Sigmoid colon (tissue), 6 donors: ENCODE measurements at regions not wholly inside any gene's neighbourhood (a gene's known extent, or its start where the extent isn't known, plus 50 kb on each side); places are given as distances from the start of the nearest gene placed in this dataset.

Experiments
- DNase-seq: peaks from one replicate; pipeline ENCODE4 v3.0.0-alpha.2; 2019
- H3K27ac ChIP-seq, 4 donors: fragments of 200-600 bp; sonication (generic); one replicate each; pipeline ENCODE4 v1.5.1; 2016 to 2019; ENCODE audit warnings: mild to moderate bottlenecking in 1 of 4
- H3K27me3 ChIP-seq, 3 donors: fragments of 200-600 bp; sonication (generic); one replicate each; pipeline ENCODE4 v1.5.1; 2019; ENCODE audit warnings: mild to moderate bottlenecking in 1 of 3
- H3K36me3 ChIP-seq, 4 donors: fragments of 200-600 bp; sonication (generic); one replicate each; pipeline ENCODE4 v1.5.1; 2016 to 2019
- H3K4me1 ChIP-seq, 4 donors: fragments of 200-600 bp; sonication (generic); one replicate each; pipeline ENCODE4 v1.5.1; 2017 to 2019
- H3K4me3 ChIP-seq, 4 donors: fragments of 200-600 bp; sonication (generic); one replicate each; pipeline ENCODE4 v1.5.1; 2017 to 2019; ENCODE audit warnings: mild to moderate bottlenecking in 2 of 4, moderate library complexity in 1 of 4
- H3K9me3 ChIP-seq, 4 donors: fragments of 200-600 bp in 3 of 4; sonication (generic) in 3 of 4; one replicate each; pipeline versions ENCODE4 v1.5.1 to v1.6.1; 2013 to 2019
- CTCF ChIP-seq, 4 experiments: fragments of 450-650 bp in 3 of 4; fragments of 200-600 bp in 1 of 4; IDR thresholded peaks; one replicate each; pipeline ENCODE4 v1.5.1; 2016 to 2019; ENCODE audit warnings: antibody characterized with exemption in 4 of 4, mild to moderate bottlenecking in 3 of 4, moderate library complexity in 2 of 4
- EP300 ChIP-seq, 4 donors: sonication (generic); formaldehyde crosslinking; IDR thresholded peaks; one replicate each; pipeline ENCODE4 v1.6.1; 2017; ENCODE audit warnings: antibody characterized with exemption in 4 of 4
- POLR2A ChIP-seq, 2 donors: fragments of 450-650 bp; IDR thresholded peaks; one replicate each; pipeline ENCODE4 v1.6.1; 2016; ENCODE audit warnings: antibody characterized with exemption in 2 of 2, mild to moderate bottlenecking in 2 of 2, moderate library complexity in 2 of 2
- POLR2AphosphoS5 ChIP-seq, 4 donors: sonication (generic); formaldehyde crosslinking; IDR thresholded peaks; one replicate each; pipeline ENCODE4 v1.6.1; 2017; ENCODE audit warnings: antibody characterized with exemption in 4 of 4
- WGBS, 2 donors: extraction: QIAGEN DNeasy Blood & Tissue Kit; methylation state at CpG; one replicate each; pipeline ENCODE4 v1.1.7; 2013; 5-methylcytosine and 5-hydroxymethylcytosine counted together
- intact Hi-C: fragments of 100-400 bp; cut with DNase I; formaldehyde crosslinking; loops from one replicate; pipeline ENCODE4 v1.15.1; 2023
- donor health status: healthy with polysubstance abuse.
- donor health status: healthy.

DNA sequence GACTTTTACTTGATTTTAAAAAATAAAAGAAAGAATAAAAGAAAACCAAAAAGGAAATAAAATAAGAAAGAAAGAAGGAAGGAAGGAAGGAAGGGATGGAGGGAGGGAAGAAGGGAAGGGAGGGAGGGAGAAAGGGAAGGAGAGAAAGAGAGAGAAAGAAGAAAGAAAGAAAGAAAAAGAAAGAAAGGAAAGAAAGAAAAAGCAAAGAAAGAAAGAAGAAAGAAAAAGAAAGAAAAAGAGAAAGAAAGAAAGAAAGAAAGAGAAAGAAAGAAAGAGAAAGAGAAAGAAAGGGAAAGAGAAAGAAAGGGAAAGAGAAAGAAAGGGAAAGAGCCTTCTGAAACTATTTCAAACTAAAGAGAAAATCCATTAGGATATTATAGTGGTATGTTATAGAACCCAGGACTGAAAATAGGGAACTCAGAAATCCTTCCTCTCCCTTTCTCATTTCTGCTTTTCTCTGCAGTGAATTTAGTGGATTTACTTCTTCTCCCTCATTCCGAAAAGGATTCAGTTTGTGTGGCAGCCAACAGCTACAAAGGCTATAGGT lies 414.7 kb upstream of the CCNG1 start:
- Histone ChIP-seq H3K9me3 (no peaks in the 10 kb centered on the region), H3K27me3 (no peaks in the 10 kb centered on the region), H3K36me3 (no peaks in the 10 kb centered on the region), H3K4me3 (no peak overlapping the region), H3K27ac (no peak overlapping the region), H3K4me1 (no peaks in the 10 kb centered on the region)
- DNase-seq = no peak
- WGBS, 2 donors = 80 to 83% methylated on average over 1 of the region's 1 CpG
- intact Hi-C loops = no loop called here
- no peak for TF ChIP-seq EP300 (IDR thresholded peaks at IDR 0.05)
- TF ChIP-seq CTCF (IDR thresholded peaks at IDR 0.05) = no peak
- no peak for TF ChIP-seq POLR2AphosphoS5 (IDR thresholded peaks at IDR 0.05)
- no peak for TF ChIP-seq POLR2A (IDR thresholded peaks at IDR 0.05)

- intact Hi-C loops = no loop called here
- H3K4me3 ChIP-seq = no peak overlapping the region
- no peaks in the 10 kb centered on the region for H3K9me3 ChIP-seq
- H3K27ac ChIP-seq = no peak overlapping the region
- 45 to 61% methylated on average over 2 of the region's 2 CpGs for WGBS, 2 donors
- no peak for TF ChIP-seq CTCF (IDR thresholded peaks at IDR 0.05)
- no peak for TF ChIP-seq POLR2A (IDR thresholded peaks at IDR 0.05)
- no peak for TF ChIP-seq POLR2AphosphoS5 (IDR thresholded peaks at IDR 0.05)
- no peak for TF ChIP-seq EP300 (IDR thresholded peaks at IDR 0.05)
- DNase-seq = no peak
- no peaks in the 10 kb centered on the region for H3K36me3 ChIP-seq
- no peaks in the 10 kb centered on the region for H3K27me3 ChIP-seq
- no peaks in the 10 kb centered on the region for H3K4me1 ChIP-seq
Observed at GRCh38 chr5:163023846-163024245, 413.5 kb upstream of the CCNG1 start.

- Histone ChIP-seq H3K9me3 (no peaks in the 10 kb centered on the region), H3K4me3 (no peak overlapping the region), H3K27me3 (no peaks in the 10 kb centered on the region), H3K36me3 (no peaks in the 10 kb centered on the region), H3K4me1 (no peaks in the 10 kb centered on the region), H3K27ac (no peak overlapping the region)
- intact Hi-C loops = no loop called here
- DNase-seq = no peak
- TF ChIP-seq POLR2AphosphoS5 (IDR thresholded peaks at IDR 0.05) (no peak), CTCF (IDR thresholded peaks at IDR 0.05) (no peak), EP300 (IDR thresholded peaks at IDR 0.05) (no peak), POLR2A (IDR thresholded peaks at IDR 0.05) (no peak)
- WGBS, 2 donors = 74 to 75% methylated on average over 7 of the region's 7 CpGs
Observed at GRCh38 chr5:163024936-163025335, 412.5 kb upstream of the CCNG1 start.

DNA sequence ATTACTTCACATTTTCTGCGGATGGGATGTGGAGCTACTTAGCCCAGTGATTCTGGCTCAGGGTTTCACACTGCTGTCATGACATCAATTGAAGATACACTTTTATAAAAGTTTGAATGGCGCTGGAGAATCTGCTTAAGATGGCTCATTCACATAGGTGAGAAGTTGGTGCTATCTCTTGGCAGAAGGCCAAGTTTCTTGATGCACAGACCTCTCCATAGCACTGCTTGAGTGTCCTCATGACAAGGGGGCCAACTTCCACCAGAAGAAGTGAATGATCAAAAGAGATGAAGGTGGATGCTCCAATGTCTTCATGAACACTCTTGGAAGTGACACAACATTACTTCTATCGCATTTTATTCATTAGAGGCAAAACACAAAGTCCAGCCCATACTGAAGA lies 403.7 kb upstream of the CCNG1 start:
- no peak for DNase-seq
- no peak for TF ChIP-seq EP300 (IDR thresholded peaks at IDR 0.05)
- no peak for TF ChIP-seq CTCF (IDR thresholded peaks at IDR 0.05)
- TF ChIP-seq POLR2A (IDR thresholded peaks at IDR 0.05) = no peak
- TF ChIP-seq POLR2AphosphoS5 (IDR thresholded peaks at IDR 0.05) = no peak
- intact Hi-C loops = no loop called here
- H3K27ac ChIP-seq = no peak overlapping the region
- no peak overlapping the region for H3K4me3 ChIP-seq
- H3K27me3 ChIP-seq = no peaks in the 10 kb centered on the region
- H3K9me3 ChIP-seq = peaks cover 0 to 3% (median 0%) of the 10 kb centered on the region in 4 donors
- no peaks in the 10 kb centered on the region for H3K36me3 ChIP-seq
- no peaks in the 10 kb centered on the region for H3K4me1 ChIP-seq
- 33% methylated on average over 3 of the region's 3 CpGs for WGBS, 2 donors

GRCh38 chr5:163041254-163041653 lies 396.1 kb upstream of the CCNG1 start:
- TF ChIP-seq CTCF (IDR thresholded peaks at IDR 0.05) = no peak
- TF ChIP-seq EP300 (IDR thresholded peaks at IDR 0.05) = no peak
- no peak for TF ChIP-seq POLR2A (IDR thresholded peaks at IDR 0.05)
- TF ChIP-seq POLR2AphosphoS5 (IDR thresholded peaks at IDR 0.05) = no peak
- WGBS, 2 donors = 27 to 58% methylated on average over 1 of the region's 1 CpG
- intact Hi-C loops = no loop called here

More at GRCh38 chr5:163041254-163041653, 396.1 kb upstream of the CCNG1 start:
- H3K9me3 ChIP-seq = peaks cover 0 to 3% (median 0%) of the 10 kb centered on the region in 4 donors
- no peaks in the 10 kb centered on the region for H3K27me3 ChIP-seq
- H3K4me3 ChIP-seq = no peak overlapping the region
- DNase-seq = no peak
- no peak overlapping the region for H3K27ac ChIP-seq
- no peaks in the 10 kb centered on the region for H3K4me1 ChIP-seq
- H3K36me3 ChIP-seq = no peaks in the 10 kb centered on the region
